SU-DHL-6 (cell line): ENCODE measurements at regions not wholly inside any gene's neighbourhood (a gene's known extent, or its start where the extent isn't known, plus 50 kb on each side); places are given as distances from the start of the nearest gene placed in this dataset.

Source experiments
- H2AFZ ChIP-seq: fragments of 200-600 bp; sonication (generic); 2 replicates; pipeline ENCODE4 v1.6.1; 2014; ENCODE audit warnings: low read depth, mild to moderate bottlenecking, moderate library complexity, mixed read lengths, antibody characterized with exemption, low read length; ENCODE audit not compliant: severe bottlenecking
- H3F3A ChIP-seq: fragments of 200-600 bp; shearing (Covaris generic); 2 replicates; pipeline ENCODE4 v1.6.0; 2016; ENCODE audit warnings: antibody characterized with exemption, mild to moderate bottlenecking; ENCODE audit not compliant: insufficient read depth
- H3K27ac ChIP-seq: fragments of 200-600 bp; sonication (generic); 2 replicates; pipeline ENCODE4 v1.5.1; 2016; ENCODE audit warnings: low read depth, mild to moderate bottlenecking, low read length, moderate library complexity, mixed read lengths
- H3K27me3 ChIP-seq: fragments of 200-600 bp; sonication (generic), shearing (Covaris generic); 2 replicates; pipeline ENCODE4 v1.6.0; 2014; ENCODE audit warnings: mild to moderate bottlenecking, low read length
- H3K36me3 ChIP-seq: fragments of 200-600 bp; sonication (generic); 2 replicates; pipeline ENCODE4 v1.6.1; 2014; ENCODE audit warnings: mild to moderate bottlenecking, low read length, mixed read lengths
- H3K4me2 ChIP-seq: fragments of 300-600, 200-600 bp; shearing (Covaris generic), sonication (generic); 2 replicates; pipeline ENCODE4 v1.6.0; 2014; ENCODE audit warnings: low read length, low read depth, mild to moderate bottlenecking; ENCODE audit not compliant: poor library complexity, severe bottlenecking
- H3K4me3 ChIP-seq: fragments of 200-600 bp; sonication (generic); 2 replicates; pipeline ENCODE4 v1.5.1; 2014; ENCODE audit warnings: antibody characterized with exemption, low read length, mild to moderate bottlenecking, mixed read lengths; ENCODE audit not compliant: insufficient read depth, poor library complexity, severe bottlenecking
- H3K79me2 ChIP-seq: fragments of 200-600 bp; sonication (generic); 2 replicates; pipeline ENCODE4 v1.6.1; 2014; ENCODE audit warnings: mild to moderate bottlenecking, low read length, moderate library complexity; ENCODE audit not compliant: insufficient read depth
- H3K9ac ChIP-seq: fragments of 200-600 bp; sonication (generic); 2 replicates; pipeline ENCODE4 v1.7.0; 2014; ENCODE audit warnings: mild to moderate bottlenecking, low read length
- H3K9me2 ChIP-seq: fragments of 200-600 bp; sonication (generic); replicated peaks from 2 replicates; pipeline ENCODE4 v1.6.1; 2014; ENCODE audit warnings: low read length; ENCODE audit not compliant: insufficient read depth
- H3K9me3 ChIP-seq: fragments of 200-600 bp; sonication (generic); 2 replicates; pipeline ENCODE4 v1.6.1; 2014; ENCODE audit warnings: low read length, mixed read lengths; ENCODE audit not compliant: insufficient read depth
- H4K20me1 ChIP-seq: fragments of 200-600 bp; sonication (generic); 2 replicates; pipeline ENCODE4 v1.6.1; 2014; ENCODE audit warnings: low read depth, mild to moderate bottlenecking, antibody characterized with exemption, low read length, moderate library complexity, mixed read lengths
- EZH2phosphoT487 ChIP-seq: fragments of 200-600 bp; sonication (generic), shearing (Covaris generic); conservative IDR thresholded peaks from 2 replicates; pipeline ENCODE4 v1.6.1; 2018; ENCODE audit warnings: mild to moderate bottlenecking, antibody characterized with exemption, low read length, moderate library complexity, mixed read lengths
- TF ChIP-seq, protein P1 (sequence below): fragments of 200-600 bp; sonication (generic); IDR thresholded peaks from one replicate; pipeline ENCODE4 v1.5.1; 2017; ENCODE audit warnings: antibody characterized with exemption, mild to moderate bottlenecking, low read length, moderate library complexity; ENCODE audit not compliant: insufficient read depth, poor library complexity, severe bottlenecking

DNA sequence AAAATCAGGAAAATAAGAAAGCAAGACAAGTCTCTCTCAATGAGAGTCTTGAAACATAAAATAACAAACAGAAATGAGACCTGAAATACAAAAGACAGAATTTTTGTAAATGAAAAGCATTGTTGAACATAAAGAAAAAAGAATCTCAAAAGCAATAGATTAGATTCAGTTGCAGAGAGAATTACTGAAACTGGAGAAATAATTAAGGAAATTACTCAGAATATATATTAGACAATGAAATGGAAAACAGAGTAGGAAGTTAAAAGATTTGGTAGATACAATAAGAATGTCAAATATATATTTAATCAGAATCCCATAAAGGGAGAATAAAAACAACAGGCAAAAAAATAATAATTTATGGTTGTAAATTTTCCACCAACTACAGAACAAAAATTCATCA, 308.3 kb downstream of the CRPPA start:
- no peak overlapping the region for H2AFZ ChIP-seq

DNA sequence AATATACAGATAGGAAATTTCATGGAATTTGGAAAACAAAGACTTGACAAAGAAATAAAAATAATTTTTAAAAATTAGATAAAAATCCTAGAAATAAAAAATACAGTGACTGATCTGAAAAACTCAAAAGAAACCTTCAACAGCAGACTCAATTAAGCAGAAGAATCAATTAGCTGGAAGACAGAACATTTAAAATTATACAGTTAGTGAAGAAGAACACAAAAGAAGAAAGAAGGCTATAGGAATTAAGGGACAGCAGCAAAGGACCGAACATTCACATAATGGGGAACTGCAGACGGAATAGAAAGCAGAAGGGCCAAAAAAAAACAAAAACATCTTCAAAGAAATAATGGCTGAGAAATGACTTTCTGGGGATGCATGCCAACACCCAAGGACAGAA, 314.5 kb downstream of the CRPPA start:
- no peak overlapping the region for H2AFZ ChIP-seq
- H3K9me3 ChIP-seq: peaks cover 12% of the 10 kb centered on the region; the same call in 1 of the 2 replicates
- H3K36me3 ChIP-seq: no peaks in the 10 kb centered on the region
- TF ChIP-seq, protein P1, sequence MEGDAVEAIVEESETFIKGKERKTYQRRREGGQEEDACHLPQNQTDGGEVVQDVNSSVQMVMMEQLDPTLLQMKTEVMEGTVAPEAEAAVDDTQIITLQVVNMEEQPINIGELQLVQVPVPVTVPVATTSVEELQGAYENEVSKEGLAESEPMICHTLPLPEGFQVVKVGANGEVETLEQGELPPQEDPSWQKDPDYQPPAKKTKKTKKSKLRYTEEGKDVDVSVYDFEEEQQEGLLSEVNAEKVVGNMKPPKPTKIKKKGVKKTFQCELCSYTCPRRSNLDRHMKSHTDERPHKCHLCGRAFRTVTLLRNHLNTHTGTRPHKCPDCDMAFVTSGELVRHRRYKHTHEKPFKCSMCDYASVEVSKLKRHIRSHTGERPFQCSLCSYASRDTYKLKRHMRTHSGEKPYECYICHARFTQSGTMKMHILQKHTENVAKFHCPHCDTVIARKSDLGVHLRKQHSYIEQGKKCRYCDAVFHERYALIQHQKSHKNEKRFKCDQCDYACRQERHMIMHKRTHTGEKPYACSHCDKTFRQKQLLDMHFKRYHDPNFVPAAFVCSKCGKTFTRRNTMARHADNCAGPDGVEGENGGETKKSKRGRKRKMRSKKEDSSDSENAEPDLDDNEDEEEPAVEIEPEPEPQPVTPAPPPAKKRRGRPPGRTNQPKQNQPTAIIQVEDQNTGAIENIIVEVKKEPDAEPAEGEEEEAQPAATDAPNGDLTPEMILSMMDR: no peak
- no peak for TF ChIP-seq EZH2phosphoT487
- no peak overlapping the region for H3K4me2 ChIP-seq
- H3K27me3 ChIP-seq: no peaks in the 10 kb centered on the region
- H3F3A ChIP-seq: no peaks in the 10 kb centered on the region
- H3K4me3 ChIP-seq: no peak overlapping the region
- no peak overlapping the region for H3K27ac ChIP-seq
- no peaks in the 10 kb centered on the region for H4K20me1 ChIP-seq
- no peaks in the 10 kb centered on the region for H3K9me2 ChIP-seq
- H3K9ac ChIP-seq: no peak overlapping the region
- H3K79me2 ChIP-seq: no peaks in the 10 kb centered on the region

More for the DNA sequence above, 308.3 kb downstream of the CRPPA start:
- Histone ChIP-seq H3K27me3 (no peaks in the 10 kb centered on the region), H4K20me1 (no peaks in the 10 kb centered on the region; the same call in 1 of the 2 replicates), H3K4me3 (no peak overlapping the region), H3K79me2 (no peaks in the 10 kb centered on the region), H3K4me2 (no peak overlapping the region), H3K9me3 (0 out of 2 replicates have a peak, but pooled peaks cover 7% of the 10 kb centered on the region), H3K9me2 (no peaks in the 10 kb centered on the region), H3K9ac (no peak overlapping the region), H3F3A (no peaks in the 10 kb centered on the region), H3K27ac (no peak overlapping the region), H3K36me3 (no peaks in the 10 kb centered on the region)
- TF ChIP-seq, protein P1: no peak
- no peak for TF ChIP-seq EZH2phosphoT487

DNA sequence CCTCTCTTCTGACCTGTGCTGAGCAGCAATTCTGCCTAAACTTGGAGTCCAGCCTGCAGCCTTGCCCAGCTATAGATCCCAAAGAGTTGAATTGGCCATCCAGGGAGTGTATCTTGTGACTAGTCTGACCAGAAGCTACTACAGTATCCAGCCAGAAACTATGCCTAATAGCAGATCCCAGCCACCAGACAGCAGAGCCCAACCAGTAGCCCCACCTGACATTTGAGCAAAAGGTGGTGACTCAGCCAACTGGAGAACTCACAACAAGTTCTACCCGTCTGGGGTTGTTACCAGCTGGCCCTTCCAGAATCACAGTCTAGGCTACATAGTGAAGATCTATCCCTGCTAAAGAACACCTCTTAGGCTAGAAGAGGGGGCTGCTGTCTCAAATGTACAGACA, 315.0 kb downstream of the CRPPA start:
- Histone ChIP-seq H2AFZ (no peak overlapping the region), H3K27me3 (no peaks in the 10 kb centered on the region), H3K9ac (no peak overlapping the region), H3K79me2 (no peaks in the 10 kb centered on the region), H3K36me3 (no peaks in the 10 kb centered on the region), H3K4me2 (no peak overlapping the region), H3F3A (no peaks in the 10 kb centered on the region), H3K4me3 (no peak overlapping the region), H3K27ac (no peak overlapping the region), H3K9me2 (no peaks in the 10 kb centered on the region), H4K20me1 (no peaks in the 10 kb centered on the region), H3K9me3 (peaks cover 12% of the 10 kb centered on the region; the same call in 1 of the 2 replicates)
- no peak for TF ChIP-seq EZH2phosphoT487
- TF ChIP-seq, protein P1: no peak
